HCT116 (cell line): ENCODE measurements at regions not wholly inside any gene's neighbourhood (a gene's known extent, or its start where the extent isn't known, plus 50 kb on each side); places are given as distances from the start of the nearest gene placed in this dataset.

Source experiments
- ATF3 ChIP-seq: IDR thresholded peaks from 2 replicates; pipeline ENCODE4 v1.6.1; 2012
- CTCF ChIP-seq, 3 experiments: fragments of 200-600 bp in 1 of 3; sonication (generic) in 1 of 3; IDR thresholded peaks in 2 of 3; conservative IDR thresholded peaks in 1 of 3; 2 replicates each; pipeline ENCODE4 v1.5.1; 2012 to 2017; ENCODE audit warnings: low read depth in 2 of 3, low read length in 2 of 3, antibody characterized with exemption in 1 of 3, borderline replicate concordance in 1 of 3, control low read depth in 1 of 3, mild to moderate bottlenecking in 1 of 3, mixed read lengths in 1 of 3, mixed run types in 1 of 3, moderate library complexity in 1 of 3; ENCODE audit not compliant: insufficient read depth in 1 of 3
- EGR1 ChIP-seq: IDR thresholded peaks from 2 replicates; pipeline ENCODE4 v1.6.1; 2012; ENCODE audit warnings: low read depth
- EZH2 ChIP-seq: fragments of 200-600 bp; sonication (generic); IDR thresholded peaks from 2 replicates; pipeline ENCODE4 v1.6.1; 2017; ENCODE audit warnings: antibody characterized with exemption, mixed run types
- JUND ChIP-seq: IDR thresholded peaks from 2 replicates; pipeline ENCODE4 v1.6.1; 2012
- MAX ChIP-seq: IDR thresholded peaks from 2 replicates; pipeline ENCODE4 v1.6.1; 2012
- POLR2A ChIP-seq: IDR thresholded peaks from 2 replicates; pipeline ENCODE4 v1.7.0; 2011; ENCODE audit warnings: borderline replicate concordance; ENCODE audit not compliant: insufficient read depth, insufficient read length; ENCODE audit errors: extremely low read depth
- POLR2AphosphoS5 ChIP-seq: IDR thresholded peaks from 2 replicates; pipeline ENCODE4 v1.6.1; 2011; ENCODE audit warnings: mild to moderate bottlenecking, low read depth, low read length, moderate library complexity
- RAD21 ChIP-seq: IDR thresholded peaks from 2 replicates; pipeline ENCODE4 v1.6.1; 2012; ENCODE audit warnings: low read depth, mild to moderate bottlenecking
- SIN3A ChIP-seq: IDR thresholded peaks from 2 replicates; pipeline ENCODE4 v1.6.1; 2012; ENCODE audit warnings: low read depth
- SRF ChIP-seq: IDR thresholded peaks from 2 replicates; pipeline ENCODE4 v1.6.1; 2012; ENCODE audit warnings: low read depth
- TCF7L2 ChIP-seq: IDR thresholded peaks from 2 replicates; pipeline ENCODE4 v1.7.0; 2011; ENCODE audit warnings: borderline replicate concordance, inconsistent platforms; ENCODE audit not compliant: insufficient read depth, insufficient read length; ENCODE audit errors: extremely low read depth
- YY1 ChIP-seq: IDR thresholded peaks from 2 replicates; pipeline ENCODE4 v1.6.1; 2011; ENCODE audit warnings: low read length, low read depth, moderate library complexity, mild to moderate bottlenecking; ENCODE audit not compliant: insufficient replicate concordance; ENCODE audit errors: extremely low read depth
- ZNF274 ChIP-seq: fragments of 200-500 bp; sonication (Bioruptor generic); IDR thresholded peaks from 2 replicates; pipeline ENCODE4 v1.6.1; 2014; ENCODE audit warnings: mild to moderate bottlenecking, low read depth, low read length, inconsistent platforms

GRCh38 chr5:17399931-17400330, 98.1 kb upstream of the TAF11L2 start:
- TF ChIP-seq POLR2A (no peak), EGR1 (no peak), CTCF (IDR thresholded peaks at IDR 0.05 in 2 of 3, conservative IDR thresholded peaks at IDR 0.05 in 1 of 3; ENCODE audit: borderline replicate concordance in 1 of 3, insufficient read depth in 1 of 3, low read depth in 2 of 3, low read length in 2 of 3) (no peak), ZNF274 (no peak), SIN3A (no peak), MAX (no peak), YY1 (no peak), POLR2AphosphoS5 (no peak), ATF3 (no peak), EZH2 (no peak), RAD21 (no peak), JUND (no peak), SRF (no peak), TCF7L2 (no peak)
